ENCODE measurements at regions not wholly inside any gene's neighbourhood (a gene's known extent, or its start where the extent isn't known, plus 50 kb on each side); places are given as distances from the start of the nearest gene placed in this dataset.

GRCh38 chr12:34275129-34275528 is 252.8 kb downstream of the ALG10 start:
- TF ChIP-seq, protein P1, sequence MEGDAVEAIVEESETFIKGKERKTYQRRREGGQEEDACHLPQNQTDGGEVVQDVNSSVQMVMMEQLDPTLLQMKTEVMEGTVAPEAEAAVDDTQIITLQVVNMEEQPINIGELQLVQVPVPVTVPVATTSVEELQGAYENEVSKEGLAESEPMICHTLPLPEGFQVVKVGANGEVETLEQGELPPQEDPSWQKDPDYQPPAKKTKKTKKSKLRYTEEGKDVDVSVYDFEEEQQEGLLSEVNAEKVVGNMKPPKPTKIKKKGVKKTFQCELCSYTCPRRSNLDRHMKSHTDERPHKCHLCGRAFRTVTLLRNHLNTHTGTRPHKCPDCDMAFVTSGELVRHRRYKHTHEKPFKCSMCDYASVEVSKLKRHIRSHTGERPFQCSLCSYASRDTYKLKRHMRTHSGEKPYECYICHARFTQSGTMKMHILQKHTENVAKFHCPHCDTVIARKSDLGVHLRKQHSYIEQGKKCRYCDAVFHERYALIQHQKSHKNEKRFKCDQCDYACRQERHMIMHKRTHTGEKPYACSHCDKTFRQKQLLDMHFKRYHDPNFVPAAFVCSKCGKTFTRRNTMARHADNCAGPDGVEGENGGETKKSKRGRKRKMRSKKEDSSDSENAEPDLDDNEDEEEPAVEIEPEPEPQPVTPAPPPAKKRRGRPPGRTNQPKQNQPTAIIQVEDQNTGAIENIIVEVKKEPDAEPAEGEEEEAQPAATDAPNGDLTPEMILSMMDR (conservative IDR thresholded peaks at IDR 0.05), result no peak
- H3K27ac ChIP-seq, result no peak overlapping the region

DNA sequence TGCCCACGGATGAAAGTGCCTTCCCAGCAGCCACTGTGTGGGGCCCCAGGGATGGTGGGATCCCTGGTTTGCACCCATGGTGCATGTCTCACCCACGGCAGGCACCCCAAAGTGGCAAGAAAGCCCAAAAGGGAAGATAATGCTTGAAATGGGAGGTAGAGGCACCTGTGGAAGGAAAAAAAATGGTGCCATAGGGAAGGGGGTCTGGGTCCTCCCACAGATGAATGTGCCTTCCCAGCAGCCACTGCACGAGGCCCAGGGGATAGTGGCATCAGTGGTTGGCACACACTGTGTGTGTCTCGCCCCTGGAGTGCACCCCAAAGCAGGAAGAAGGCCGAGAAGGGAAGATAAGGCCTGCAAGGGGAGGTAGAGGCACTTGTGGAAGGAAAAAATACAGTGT is 264.2 kb downstream of the ALG10 start:
- H3K27ac ChIP-seq, result no peak overlapping the region
- TF ChIP-seq, protein P1 (conservative IDR thresholded peaks at IDR 0.05), result no peak

DNA sequence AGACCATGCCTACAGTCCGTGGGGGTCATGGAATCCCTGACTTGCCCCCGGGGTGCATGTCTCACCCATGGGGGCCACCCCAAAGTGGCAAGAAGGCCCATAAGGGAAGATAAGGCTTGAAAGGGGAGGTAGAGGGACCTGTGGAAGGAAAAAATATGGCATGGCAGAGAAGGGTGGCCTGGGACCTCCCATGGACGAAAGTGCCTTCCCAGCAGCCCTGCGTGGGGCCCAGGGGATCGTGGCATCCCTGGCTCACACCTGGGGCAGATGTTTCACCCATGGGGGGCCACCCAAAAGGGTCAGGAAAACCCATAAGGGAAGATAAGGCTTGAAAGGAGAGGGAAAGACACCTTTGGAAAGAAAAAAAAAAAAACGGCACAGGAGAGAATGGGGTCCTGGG is 264.6 kb downstream of the ALG10 start:
- H3K27ac ChIP-seq, result no peak overlapping the region
- TF ChIP-seq, protein P1 (conservative IDR thresholded peaks at IDR 0.05), result no peak

- TF ChIP-seq, protein P1 (conservative IDR thresholded peaks at IDR 0.05), result no peak
- H3K27ac ChIP-seq, result no peak overlapping the region
Observed at GRCh38 chr12:34287437-34287836, 265.1 kb downstream of the ALG10 start.

GRCh38 chr12:34287986-34288962 is 266.0 kb downstream of the ALG10 start:
- H3K27ac ChIP-seq, result no peak overlapping the region
- TF ChIP-seq, protein P1 (conservative IDR thresholded peaks at IDR 0.05), result no peak

GRCh38 chr12:34288963-34289345 is 266.7 kb downstream of the ALG10 start:
- no peak overlapping the region for H3K27ac ChIP-seq
- TF ChIP-seq, protein P1 (conservative IDR thresholded peaks at IDR 0.05), result no peak

DNA sequence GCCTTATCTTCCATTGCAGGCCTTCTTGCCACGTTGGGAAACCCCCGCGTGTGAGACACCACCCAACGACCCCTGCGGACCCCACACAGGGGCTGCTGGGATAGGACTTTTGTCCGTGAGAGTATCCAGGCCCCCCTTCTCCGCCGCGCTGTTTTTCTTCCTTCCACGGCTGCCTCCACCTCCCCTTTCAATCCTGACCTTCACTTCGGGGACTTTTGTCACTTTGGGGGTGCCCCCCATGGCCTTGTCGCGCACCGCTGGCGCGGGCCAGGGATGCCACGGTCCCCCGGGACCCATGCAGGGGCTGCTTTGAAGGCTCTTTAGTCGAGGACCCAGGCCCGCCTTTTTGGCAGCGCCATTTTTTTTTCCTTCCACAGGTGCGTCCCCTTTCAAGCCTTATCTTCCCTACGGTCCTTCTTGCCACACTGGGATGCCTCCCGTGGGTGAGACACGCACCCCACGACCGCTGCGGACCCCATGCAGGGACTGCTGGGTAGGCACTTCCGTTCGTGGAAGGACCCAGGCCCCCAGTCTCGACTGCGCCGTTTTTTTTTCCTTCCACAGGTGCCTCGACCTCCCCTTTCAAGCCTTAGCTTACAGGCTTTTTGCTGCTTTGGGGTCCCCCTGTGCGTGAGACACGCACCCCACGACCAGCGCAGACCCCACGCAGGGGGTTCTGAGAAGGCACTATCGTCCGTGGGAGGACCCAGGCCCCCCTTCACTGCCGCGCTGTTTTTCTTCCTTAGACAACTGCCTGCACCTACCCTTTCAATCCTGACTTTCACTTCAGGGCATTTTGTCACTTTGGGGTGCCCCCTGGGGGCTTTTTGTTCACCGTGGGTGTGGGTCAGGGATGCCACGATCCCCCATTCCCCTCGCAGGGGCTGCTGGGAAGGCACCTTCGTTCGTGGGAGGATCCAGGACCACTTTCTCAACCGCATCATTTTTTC is 267.4 kb downstream of the ALG10 start:
- TF ChIP-seq, protein P1 (conservative IDR thresholded peaks at IDR 0.05), result no peak
- no peak overlapping the region for H3K27ac ChIP-seq

All from VCaP (cell line).